NCI-H1105 treated with DMSO at 0.1 percent for 48 hours (cell line): ENCODE measurements at regions not wholly inside any gene's neighbourhood (a gene's known extent, or its start where the extent isn't known, plus 50 kb on each side); places are given as distances from the start of the nearest gene placed in this dataset.
A peak's percentile ranks its signal among the peaks of the same experiment; 100 is the strongest.

ENCODE experiments used
- DNase-seq: peaks from one replicate; lab custom pipeline; 2025; lab: John Stamatoyannopoulos, UW

DNA sequence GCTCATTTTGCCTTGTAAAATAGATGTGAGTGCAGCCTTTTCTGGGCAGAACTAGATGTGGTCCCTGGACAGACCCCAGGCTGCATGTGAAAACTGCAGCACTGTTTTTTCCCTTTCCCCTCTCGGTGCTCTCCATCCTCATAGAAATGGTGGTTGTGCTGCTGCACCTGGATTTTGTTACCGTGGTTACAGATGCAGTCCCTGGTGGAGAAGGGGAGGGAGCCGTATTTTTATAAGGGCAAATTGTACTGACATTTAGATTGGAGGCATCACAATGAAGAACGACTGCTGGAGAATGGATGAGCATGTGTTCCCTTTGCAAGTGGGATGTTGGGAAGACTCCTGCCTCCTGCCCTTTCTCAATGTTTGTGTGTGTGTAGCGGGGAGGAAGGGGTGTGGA, 469.9 kb downstream of the CCSER2 start:
- peak; percentile 60 for DNase-seq

DNA sequence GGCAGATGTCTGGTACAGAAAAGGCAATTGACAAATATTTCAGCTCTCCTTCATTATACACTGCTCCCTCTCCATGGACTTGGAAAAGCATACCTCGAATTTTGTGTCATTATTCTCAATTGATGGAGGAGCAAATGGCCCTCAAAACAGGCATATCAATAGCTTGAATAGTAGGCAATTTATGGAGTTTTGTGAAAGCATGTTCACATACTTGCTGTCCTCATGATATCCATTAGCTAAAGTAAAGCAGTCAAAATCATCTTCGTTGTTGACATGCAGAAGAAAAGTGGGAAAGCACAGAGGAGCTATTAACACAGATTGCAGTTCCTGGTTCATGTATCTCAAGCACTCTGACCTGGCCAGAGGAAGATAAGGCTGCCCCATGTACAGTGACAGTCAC, 472.8 kb downstream of the CCSER2 start:
- DNase-seq = no peak

DNA sequence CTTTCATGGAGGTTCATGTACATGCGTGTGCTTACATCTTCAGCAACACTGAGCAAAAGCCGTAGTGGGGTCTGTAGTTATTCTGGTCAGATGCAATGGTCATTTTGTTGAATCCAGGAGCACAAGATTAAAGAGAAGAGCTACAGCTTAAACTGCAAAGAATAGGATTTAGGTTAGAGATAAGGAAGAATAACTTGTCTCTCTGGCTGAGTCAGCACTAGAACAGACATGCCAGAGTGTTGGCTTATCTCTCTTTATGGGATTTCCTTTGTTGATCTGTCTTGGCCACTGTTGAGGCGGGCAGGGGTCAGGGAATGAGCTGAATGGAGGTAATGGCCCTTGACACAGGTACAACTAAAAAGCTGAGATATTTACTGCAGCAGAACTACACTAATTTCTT, 473.5 kb downstream of the CCSER2 start:
- no peak for DNase-seq

DNA sequence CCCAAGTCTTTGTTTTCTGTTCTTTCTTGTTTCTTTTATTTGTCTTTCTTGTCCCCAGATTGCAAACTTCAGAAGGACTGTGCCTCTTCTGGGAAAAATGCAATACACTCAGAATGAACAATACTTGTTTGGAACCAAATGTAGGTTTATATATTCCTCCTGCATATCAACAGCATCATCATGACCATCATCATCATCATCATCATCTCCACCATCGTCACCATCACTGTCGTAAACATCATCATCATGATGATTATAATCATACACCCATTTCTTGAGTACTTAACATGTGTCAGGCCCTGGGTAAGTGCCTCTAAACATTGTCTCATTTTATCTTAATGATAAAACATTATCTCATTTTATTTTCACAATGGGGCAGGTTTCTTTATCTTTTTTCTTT, 476.8 kb downstream of the CCSER2 start:
- DNase-seq = no peak

DNA sequence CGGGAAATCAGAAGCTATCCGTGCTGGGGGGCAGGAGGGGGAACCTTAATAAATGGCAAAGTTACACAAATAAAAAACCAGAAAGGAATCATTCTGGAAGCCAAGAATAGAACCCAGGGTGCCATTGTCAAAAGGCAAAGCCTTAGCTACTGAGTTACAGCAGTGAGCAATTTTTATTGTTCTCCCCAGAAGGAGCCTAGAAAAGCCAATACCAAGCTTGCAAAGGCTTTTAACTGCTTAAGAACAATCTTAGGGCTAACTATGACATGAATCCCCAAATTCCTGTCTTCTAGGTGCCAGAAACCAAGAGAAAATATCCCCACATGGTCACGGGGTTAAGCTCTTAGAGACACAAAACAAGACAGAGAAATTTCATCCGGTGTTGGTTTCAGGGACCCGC, 482.7 kb downstream of the CCSER2 start:
- DNase-seq = no peak

DNA sequence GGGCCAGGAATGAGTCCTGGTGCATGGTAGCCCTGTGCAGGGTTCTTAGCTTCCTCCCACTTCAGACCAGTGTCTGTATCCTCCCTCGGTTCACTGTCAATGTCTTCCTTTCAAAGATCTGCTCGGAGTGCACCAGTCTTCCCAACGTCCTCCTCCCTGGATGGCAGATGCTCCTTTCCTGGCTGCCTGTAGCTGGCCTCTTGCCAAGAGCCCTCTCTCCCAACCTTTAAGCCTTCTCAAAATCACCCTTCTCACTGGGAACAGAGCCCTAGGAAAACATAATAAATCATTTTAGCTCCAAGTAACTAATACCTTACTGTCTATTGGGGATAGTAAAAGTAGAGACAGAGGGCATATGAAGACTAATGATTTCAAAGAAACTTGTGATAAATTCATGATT, 490.6 kb downstream of the CCSER2 start:
- DNase-seq = peak; percentile 32

DNA sequence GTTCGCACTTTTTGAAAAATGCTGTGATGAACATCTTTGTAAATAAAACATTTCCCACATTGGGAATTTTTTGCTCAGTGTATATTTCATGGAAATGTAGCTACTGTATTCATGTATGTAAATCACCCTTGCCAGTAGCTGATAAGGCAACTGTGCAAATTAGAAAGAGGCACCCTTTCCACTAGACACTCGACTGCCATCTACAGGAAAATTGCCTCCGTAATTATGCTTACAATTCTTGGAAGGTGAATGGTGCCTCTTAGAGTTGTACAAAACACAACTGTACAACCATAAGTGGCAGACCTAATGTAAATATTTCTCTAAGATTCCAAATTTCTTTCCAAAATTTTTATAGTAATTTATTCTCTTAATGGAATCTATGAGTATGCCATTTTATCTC, 491.7 kb downstream of the CCSER2 start:
- DNase-seq = peak; percentile 30

DNA sequence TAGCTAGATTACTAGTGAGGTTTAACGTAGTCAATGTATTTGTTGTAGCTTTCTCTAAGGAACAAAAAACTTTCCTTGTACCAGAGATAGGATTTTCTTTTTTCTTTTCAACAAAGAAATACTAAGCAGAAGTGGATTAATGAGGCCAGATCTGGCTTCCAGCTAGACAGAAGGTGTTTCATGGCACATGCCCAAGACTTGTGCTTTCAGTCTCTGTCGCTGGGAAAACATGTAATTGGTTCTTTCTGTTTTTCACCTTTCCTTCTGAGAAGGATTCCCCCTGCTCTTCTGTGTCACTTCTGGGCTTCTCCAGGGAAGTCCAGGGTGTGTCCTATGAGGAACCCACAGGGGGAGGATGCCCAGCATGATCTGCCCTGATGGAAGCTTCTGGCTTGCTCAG, 492.2 kb downstream of the CCSER2 start:
- DNase-seq = no peak

DNA sequence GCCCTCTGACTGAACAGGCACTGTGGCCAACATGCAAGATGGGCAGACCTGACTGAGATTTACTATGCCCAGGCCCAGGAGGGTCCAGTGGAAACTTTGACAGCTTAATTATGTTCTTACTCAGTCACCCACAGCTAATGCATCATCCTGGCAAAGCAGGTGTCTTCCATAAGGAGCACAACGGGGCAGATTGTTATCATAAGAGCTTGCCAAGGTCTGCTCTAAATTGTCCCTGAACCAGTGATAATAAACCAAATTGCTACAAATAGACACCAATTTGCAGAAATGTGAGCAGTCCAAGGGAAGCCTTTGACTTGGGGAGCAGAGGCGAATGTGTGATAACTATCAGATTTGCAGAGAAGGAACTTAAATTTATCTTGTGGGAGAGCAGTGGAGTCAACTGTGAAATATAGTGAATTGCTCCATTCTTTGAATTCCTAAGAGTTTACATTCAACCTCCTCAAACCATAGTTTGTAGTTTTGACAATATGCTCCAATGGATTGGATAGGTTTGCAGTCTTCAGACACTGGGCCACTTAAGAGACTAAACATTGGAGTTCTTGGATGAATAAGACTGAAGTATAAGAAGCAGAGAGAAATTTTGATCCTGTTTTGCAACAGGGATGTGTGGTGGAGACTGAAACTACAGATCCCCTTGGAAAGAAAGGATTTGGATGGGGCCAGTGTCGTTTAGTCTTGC, 494.7 kb downstream of the CCSER2 start:
- DNase-seq = no peak

DNA sequence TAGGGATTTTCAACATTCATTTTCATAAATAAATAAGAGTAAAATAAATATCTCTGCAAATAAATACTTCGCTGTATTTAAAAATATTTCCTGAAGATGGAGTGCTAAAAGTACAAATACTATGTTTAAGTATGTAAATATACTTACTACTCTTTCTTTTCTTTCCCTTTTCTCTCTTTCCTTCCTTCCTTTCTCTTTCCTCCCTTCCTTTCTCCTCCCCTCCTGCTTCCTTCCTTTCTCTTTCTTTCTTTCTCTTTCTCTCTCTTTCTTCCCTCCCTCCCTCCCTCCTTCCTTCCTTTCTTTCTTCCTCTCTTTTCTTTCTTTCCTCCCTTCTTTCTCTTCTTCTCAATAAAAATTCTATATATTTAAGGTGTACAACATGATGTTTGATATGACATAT, 496.1 kb downstream of the CCSER2 start:
- DNase-seq = no peak

DNA sequence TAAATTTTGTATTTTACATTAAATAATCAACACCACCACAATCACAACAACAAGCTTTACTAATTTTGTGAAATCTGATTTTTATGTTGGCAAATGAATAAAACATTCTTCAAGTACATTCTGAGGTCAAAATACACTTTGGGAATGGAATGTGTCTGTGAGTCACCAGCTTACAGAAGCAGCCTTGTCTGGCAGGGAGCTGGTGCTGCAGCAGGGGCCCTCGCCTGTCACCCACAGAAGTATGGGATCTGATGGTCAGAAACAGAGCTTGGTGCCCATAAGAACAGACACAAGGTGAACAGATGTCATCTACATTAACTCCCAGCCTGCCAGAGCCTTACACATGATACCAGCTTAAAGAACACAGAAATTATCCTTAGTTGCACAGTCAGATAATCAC, 496.9 kb downstream of the CCSER2 start:
- no peak for DNase-seq

DNA sequence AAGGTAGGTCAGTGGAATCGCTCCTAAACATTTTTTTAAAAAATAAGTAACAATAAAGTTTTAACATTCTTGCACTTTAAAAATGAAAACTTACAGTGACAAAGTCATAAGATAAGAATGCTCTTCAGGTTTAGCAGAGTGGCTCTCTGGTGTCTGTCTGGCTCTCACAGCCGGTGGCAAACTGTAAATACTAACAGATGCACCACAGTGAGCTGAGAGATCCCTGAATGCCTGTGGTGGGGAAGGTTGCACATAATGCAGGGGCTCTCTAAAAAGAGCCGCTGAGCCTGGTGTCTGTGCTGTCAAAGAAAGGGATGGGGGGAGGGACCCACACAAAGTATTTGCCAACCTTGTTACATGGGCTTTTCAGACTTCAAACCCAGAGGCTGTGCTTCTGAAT, 498.3 kb downstream of the CCSER2 start:
- DNase-seq = no peak

DNA sequence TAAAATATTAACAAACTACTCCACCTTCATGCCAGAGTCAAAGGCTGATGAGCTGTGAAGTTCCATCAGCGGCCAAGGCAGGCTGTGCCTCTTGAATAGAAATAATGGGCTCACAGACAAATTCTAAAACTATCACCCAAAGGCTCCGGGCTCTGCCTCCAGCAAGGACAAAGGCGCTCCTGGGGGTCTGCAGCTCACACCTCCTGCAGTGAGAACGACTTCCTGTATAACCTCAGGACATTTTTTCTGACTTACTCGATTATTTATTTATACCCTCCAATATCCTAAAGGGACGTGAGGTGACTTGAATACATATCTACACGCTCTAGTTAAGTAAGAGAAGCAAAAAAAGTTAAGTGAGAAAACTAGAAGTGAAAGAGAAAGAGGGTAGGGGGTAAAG, 500.7 kb downstream of the CCSER2 start:
- no peak for DNase-seq

DNA sequence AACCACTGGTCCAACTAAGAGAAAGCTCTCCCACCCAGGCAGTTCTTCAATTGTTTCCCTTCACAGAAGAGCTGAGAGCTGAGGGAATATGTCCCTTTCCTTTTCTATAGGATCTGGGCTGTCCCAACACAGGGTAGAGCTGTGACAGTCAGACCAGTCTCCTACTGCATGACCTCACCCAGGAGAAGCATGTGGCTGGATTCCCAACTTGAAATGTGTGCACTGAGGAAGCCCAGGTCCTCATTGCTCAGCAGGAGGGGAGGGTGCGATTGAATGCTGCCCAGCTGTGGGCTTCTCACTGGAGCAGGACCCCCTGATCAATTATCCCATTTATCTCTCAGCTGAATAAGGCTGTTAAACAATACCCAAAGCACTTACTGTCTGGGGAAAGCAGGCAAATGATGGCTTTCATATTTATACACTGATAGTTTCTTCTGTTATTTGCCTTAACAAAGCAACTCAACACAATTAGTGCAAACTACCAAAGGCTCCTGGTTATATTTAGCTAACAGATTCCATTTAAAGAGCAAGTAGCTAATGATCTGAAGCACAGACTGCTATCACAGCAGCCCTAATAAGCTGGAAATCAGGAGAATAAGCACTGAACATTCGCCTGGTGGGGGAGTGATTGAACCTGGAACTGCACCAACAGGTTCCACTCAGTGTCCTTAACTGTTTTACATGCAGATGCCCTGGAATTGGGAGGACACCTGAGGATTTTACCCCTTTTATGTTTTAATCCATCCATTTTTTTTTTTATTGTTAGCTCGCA, 508.8 kb downstream of the CCSER2 start:
- no peak for DNase-seq

DNA sequence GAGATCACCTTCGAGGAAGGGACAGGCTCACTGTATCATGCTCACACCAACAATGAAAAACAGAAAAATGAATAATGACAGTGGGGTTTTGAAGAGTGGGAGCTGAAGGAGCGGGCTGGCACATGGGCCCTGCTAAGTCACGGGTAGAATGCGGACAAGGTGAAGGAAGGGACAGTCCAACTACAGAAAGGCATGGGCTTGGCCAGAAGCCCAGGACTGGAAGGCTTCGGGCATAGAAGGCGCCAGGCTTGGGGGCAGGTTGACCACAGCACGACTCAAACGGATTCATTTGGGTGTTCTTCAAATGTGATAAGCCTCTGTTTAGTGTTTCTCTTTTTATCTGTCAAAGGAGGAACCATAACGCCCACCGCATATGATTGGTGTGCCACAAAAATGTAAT, 509.5 kb downstream of the CCSER2 start:
- no peak for DNase-seq

DNA sequence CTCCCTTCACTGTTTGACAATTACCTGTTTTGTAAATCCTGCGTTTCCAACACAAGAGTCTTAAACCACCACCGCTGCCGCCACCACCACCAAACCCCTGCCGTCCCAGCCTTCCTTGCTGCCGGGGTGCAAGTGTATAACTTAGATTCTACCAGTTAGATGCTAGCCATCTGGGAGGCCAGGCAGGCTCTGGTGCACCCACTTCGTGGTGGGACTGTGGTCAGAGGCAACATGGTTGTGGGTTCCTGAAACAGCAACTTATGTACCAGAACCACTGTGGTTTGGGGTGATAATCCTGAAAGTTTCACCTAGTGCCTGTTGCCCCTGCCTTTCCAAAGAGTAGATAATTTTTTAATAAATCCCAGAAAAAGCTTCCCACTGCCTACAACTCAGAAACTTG, 510.5 kb downstream of the CCSER2 start:
- no peak for DNase-seq

DNA sequence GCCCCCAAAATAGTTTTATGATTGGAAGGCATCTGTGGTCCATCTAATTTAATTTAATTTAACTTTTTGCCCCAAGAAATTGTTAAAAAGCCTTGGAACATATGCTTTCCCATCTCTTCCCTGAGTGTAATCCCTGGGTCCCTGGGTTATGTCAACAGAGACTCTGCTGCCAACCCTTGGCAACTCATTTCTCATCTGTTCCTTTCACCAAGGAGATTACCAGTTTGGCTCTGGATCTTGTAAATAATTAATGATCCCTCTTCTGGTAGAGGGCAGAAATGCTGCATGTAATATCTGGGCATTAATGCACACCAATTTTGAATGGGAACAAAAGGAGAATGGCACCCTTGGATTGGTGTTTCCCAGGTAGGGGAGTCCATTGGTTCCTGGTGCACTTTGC, 514.2 kb downstream of the CCSER2 start:
- DNase-seq = no peak

DNA sequence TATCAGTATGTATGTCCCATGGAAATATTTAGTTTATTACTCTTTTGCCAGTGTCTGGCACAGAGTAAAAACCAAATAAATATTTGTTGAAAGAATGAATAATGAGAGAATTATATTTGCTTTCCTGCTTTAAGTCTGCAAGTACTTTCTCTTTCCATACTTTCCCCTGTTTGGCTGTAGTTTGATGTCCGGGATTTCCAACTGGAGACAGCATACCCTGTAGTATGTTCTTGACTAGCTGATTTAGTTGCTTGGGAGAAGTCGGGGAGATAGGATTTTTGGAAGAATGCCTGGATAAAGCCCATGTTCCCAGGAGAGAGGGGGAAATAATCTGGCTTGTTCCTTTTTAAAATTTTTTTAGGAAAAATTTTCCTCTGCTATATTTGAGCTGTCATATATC, 516.1 kb downstream of the CCSER2 start:
- DNase-seq = no peak

DNA sequence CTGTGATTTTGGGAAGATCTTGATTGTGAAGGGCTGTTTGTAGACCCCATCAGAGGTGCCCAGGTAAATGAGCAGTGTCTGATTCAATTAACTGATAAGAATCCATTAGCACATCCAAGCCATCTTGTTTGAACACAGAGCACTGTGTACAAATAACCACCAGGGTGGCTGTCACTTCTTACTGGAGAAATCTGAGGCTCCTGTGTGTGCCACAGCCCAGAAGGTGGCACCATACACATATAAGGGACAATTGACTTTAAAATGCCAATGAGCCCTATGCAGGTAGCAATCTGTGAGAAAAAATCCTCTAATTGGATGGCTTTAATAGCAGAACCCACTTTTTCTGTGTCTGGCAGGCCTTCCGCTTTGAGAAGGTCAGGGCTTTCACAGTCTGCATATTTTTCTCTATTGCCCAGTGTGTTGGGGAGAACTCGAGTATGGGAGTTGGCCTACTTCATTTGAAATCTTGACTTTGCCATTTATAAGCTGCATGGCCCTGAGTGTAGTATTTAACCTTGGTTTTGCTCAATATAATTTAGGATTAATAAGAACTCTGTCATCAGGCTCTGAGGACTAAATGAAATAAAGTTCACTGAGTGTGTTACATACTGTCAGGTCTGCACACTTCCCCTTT, 517.4 kb downstream of the CCSER2 start:
- DNase-seq = peak; percentile 40

DNA sequence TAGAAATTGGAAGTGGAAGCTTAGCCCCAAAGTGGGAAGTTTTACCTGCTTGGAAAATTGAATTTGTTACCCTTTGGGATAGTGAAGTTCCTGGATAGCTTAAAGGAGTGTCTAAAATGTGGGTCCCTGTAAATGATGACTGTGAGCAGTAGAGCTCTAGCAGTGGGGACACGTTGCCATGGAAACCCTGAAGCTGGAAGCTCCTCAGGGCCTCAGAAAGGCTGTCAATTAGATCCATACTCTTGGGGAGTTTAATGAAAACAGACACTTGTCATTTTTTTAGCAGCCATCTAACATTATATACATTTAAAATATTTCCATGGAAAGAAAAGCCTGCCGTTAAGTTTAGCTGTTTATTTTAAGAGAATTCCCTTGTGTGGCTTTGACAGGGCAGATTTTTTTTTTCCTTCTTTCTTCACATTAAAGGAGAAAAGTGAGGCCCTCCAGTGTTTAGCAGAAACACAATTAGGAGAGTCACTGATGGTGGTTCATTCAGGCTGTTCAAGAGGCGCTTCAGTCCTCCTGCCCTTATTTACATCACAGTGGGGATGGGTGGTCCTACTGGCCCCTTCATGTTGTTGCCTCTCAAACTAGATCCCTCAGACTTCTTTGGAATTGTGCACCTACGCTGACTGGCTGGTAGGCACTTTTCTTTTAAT, 518.4 kb downstream of the CCSER2 start:
- DNase-seq = peak; percentile 1

DNA sequence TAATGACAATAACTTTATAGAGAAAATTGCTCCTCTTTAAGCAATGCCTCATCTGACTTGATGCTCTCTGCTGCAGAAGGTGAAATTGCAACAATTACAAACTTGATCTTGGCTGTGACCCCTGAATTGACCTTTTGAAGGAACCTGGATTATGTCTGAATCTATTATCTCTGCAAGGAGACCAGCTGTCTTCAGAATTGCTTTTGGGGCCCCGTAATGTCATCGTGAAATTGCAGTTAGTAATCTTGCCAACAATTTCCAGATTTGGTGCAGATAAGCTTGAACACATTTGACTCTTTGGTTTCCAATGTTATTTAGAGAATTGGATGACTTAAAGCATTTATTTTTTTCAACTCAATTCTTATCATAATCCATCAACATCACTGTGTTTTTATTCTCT, 520.6 kb downstream of the CCSER2 start:
- no peak for DNase-seq

DNA sequence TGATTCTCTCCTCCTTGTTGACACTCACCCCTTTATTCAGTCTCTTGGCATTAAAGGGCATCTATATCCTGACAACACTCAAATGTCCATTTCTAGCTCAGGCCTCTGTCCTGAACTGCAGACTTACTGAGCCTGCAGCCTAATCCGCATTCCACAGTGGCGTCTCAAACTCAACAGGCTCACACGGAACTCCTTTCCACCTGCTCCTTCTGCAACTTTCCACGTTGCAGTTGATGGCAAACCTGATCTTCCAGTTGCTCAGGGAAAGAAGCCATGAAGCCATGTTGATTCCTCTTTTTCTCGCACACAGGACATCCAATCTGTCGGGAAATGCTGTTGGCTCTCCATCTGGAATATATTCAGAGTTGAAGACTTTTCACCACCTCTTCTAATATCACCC, 522.4 kb downstream of the CCSER2 start:
- DNase-seq = no peak

DNA sequence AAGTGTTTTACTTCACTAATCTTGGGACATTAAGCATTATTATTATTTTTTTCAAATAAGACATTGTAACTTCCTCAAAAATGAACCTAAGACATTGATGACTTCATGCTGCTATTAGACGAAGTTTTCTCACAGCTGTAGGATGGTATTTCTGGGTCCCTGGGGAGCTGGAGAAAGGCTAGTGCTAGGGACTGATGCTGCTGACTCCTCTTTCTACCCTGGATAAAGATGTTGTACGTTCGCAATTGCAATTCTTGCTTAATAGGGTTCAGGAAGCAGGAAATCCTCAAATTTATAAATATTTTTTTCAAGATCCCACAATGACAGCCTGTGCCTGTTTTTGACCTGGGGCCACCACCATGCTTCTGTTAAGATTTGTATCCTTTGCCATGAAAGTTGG, 526.0 kb downstream of the CCSER2 start:
- DNase-seq = no peak
